ENCODE measurements at regions not wholly inside any gene's neighbourhood (a gene's known extent, or its start where the extent isn't known, plus 50 kb on each side); places are given as distances from the start of the nearest gene placed in this dataset.

DNA sequence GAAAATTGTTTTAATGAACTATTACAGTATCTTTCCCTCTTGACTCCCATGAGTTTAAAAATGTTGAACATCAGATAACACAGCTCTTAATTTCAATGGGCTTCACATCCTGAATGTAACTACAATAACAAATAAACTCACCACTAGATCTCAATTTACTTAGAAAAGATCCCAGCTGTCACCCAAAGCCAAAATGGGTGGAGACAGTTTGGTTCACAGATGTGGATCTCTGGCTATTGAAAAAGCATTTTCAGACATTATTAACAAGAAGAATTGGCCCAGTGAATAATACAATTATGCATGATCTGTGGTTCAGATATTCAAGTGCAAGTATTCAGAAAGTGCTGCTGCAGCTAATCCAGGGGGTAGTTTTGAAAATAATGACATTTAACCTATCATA is 184.7 kb upstream of the RALGAPA2 start:
- ATAC-seq: no peak

DNA sequence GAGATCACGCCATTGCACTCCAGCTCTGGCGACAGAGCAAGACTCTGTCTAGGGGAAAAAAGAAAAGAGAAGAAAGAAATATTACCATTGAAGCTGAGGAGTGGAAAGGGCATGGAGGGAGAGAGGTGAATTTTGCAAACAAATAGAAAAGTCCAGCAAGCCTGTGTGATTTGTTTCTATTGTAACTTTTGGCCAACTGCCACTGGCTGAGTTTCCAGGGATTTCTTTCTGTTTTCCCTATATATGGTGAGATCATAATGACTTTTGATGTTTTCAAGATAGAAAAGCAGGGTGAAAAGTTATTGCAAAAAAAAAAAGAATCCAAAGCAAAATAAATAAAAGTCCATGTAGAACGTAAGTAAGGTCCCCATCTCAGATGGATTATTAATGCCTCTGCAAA is 184.2 kb upstream of the RALGAPA2 start:
- Histone ChIP-seq H3K4me3 (no peak overlapping the region), H3K4me1 (peaks cover 0 to 8% (median 0%) of the 10 kb centered on the region in 9 donors), H3K36me3 (no peaks in the 10 kb centered on the region), H3K27ac (no peak overlapping the region), H3K9me3 (peaks cover 0 to 14% (median 0%) of the 10 kb centered on the region in 11 donors), H3K27me3 (peaks cover 0 to 12% (median 0%) of the 10 kb centered on the region in 7 donors)
- ATAC-seq (no peak), DNase-seq (no peak)
- intact Hi-C loops (cut with DNase I): no loop called here
- 78 to 84% methylated on average over 3 of the region's 3 CpGs for WGBS, 2 donors
- TF ChIP-seq, protein P1, sequence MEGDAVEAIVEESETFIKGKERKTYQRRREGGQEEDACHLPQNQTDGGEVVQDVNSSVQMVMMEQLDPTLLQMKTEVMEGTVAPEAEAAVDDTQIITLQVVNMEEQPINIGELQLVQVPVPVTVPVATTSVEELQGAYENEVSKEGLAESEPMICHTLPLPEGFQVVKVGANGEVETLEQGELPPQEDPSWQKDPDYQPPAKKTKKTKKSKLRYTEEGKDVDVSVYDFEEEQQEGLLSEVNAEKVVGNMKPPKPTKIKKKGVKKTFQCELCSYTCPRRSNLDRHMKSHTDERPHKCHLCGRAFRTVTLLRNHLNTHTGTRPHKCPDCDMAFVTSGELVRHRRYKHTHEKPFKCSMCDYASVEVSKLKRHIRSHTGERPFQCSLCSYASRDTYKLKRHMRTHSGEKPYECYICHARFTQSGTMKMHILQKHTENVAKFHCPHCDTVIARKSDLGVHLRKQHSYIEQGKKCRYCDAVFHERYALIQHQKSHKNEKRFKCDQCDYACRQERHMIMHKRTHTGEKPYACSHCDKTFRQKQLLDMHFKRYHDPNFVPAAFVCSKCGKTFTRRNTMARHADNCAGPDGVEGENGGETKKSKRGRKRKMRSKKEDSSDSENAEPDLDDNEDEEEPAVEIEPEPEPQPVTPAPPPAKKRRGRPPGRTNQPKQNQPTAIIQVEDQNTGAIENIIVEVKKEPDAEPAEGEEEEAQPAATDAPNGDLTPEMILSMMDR (IDR thresholded peaks at IDR 0.05): no peak

More for the DNA sequence above, 184.7 kb upstream of the RALGAPA2 start:
- intact Hi-C loops (cut with DNase I): no loop called here
- peaks cover 0 to 14% (median 0%) of the 10 kb centered on the region in 11 donors for H3K9me3 ChIP-seq
- H3K27me3 ChIP-seq: peaks cover 0 to 10% (median 1%) of the 10 kb centered on the region in 7 donors
- no peak overlapping the region for H3K27ac ChIP-seq
- DNase-seq: no peak
- TF ChIP-seq, protein P1 (IDR thresholded peaks at IDR 0.05): no peak
- H3K36me3 ChIP-seq: no peaks in the 10 kb centered on the region
- peaks cover 0 to 8% (median 0%) of the 10 kb centered on the region in 9 donors for H3K4me1 ChIP-seq
- H3K4me3 ChIP-seq: no peak overlapping the region

DNA sequence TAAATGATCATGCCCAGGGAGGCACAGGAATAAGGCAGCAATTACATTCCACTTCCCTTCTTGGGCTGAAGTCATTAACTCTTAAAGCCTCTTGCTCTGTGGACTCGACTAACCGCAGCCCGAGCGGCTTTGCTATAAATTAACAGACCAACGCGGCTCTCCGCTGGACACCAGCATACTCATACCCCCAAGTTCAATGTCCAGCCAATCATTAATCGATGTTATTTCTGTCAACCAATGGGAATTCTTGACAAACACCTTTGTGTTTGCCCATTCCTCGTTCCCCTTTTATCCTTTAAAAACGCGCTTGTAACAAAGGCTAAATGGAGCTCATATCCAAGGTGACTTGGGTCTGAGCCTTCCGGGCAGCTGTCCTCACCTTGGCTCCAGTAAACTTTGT is 183.1 kb upstream of the RALGAPA2 start:
- intact Hi-C loops (cut with DNase I): no loop called here
- Histone ChIP-seq H3K4me3 (no peak overlapping the region), H3K4me1 (peaks cover 0 to 8% (median 0%) of the 10 kb centered on the region in 9 donors), H3K27ac (no peak overlapping the region), H3K36me3 (no peaks in the 10 kb centered on the region), H3K27me3 (peaks cover 0 to 16% (median 0%) of the 10 kb centered on the region in 7 donors), H3K9me3 (peaks cover 0 to 14% (median 0%) of the 10 kb centered on the region in 11 donors)
- 92 to 93% methylated on average over 12 of the region's 12 CpGs for WGBS, 2 donors
- ATAC-seq: no peak
- TF ChIP-seq, protein P1 (IDR thresholded peaks at IDR 0.05): no peak
- DNase-seq: no peak

DNA sequence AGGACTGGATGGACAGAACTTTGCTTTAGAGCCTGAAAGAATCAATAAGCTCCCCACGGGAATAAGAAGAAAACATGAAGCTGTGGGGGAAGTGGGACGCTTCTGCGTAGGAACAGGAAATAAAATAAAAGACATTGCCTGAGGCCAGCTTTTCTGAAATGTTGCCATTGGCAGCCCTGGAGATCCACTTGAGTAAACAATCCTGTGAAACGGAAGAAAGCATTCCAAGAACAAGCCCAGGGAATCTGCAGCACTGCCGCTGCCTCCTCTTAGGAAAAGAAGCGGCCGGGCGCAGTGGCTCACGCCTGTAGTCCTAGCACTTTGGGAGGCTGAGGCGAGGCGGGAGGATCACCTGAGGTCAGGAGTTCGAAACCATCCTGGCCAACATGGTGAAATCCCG is 182.3 kb upstream of the RALGAPA2 start:
- peak overlapping the region in 1 of 10 donors; percentile 15 for H3K27ac ChIP-seq
- H3K4me3 ChIP-seq: no peak overlapping the region
- no peaks in the 10 kb centered on the region for H3K36me3 ChIP-seq
- 62 to 78% methylated on average over 13 of the region's 13 CpGs for WGBS, 2 donors
- TF ChIP-seq, protein P1 (IDR thresholded peaks at IDR 0.05): no peak
- DNase-seq (peak in 1 of 2 donors; percentile 33), ATAC-seq (peak in 5 of 8 donors; percentile 43 to 82 (median 47))
- peaks cover 0 to 19% (median 0%) of the 10 kb centered on the region in 7 donors for H3K27me3 ChIP-seq
- H3K9me3 ChIP-seq: peaks cover 0 to 14% (median 0%) of the 10 kb centered on the region in 11 donors
- intact Hi-C loops (cut with DNase I): no loop called here
- peaks cover 0 to 8% (median 0%) of the 10 kb centered on the region in 9 donors for H3K4me1 ChIP-seq
